Lower lobe of right lung (tissue), 2 donors: ENCODE measurements at regions not wholly inside any gene's neighbourhood (a gene's known extent, or its start where the extent isn't known, plus 50 kb on each side); places are given as distances from the start of the nearest gene placed in this dataset.

Experiments used
- ATAC-seq, 2 donors: fragments of 200-7000 bp; cut with Tn5 transposase; one replicate each; pipeline ENCODE4 v1.9.1; 2020 to 2022; ENCODE audit warnings: mild to moderate bottlenecking in 2 of 2, moderate library complexity in 2 of 2
- DNase-seq: peaks from one replicate; pipeline ENCODE4 v3.0.0-alpha.2; 2020
- H3K27ac ChIP-seq: fragments of 200-600 bp; one replicate; pipeline ENCODE4 v1.8.0; 2022
- H3K27me3 ChIP-seq: fragments of 200-600 bp; one replicate; pipeline ENCODE4 v1.8.0; 2022; ENCODE audit warnings: low read depth
- H3K36me3 ChIP-seq: fragments of 200-600 bp; one replicate; pipeline ENCODE4 v1.8.0; 2022; ENCODE audit warnings: mild to moderate bottlenecking
- H3K4me1 ChIP-seq: fragments of 200-600 bp; one replicate; pipeline ENCODE4 v1.8.0; 2022
- H3K4me3 ChIP-seq: fragments of 200-600 bp; one replicate; pipeline ENCODE4 v1.8.0; 2022; ENCODE audit warnings: mild to moderate bottlenecking
- H3K9me3 ChIP-seq: fragments of 200-600 bp; one replicate; pipeline ENCODE4 v1.8.0; 2022
- CTCF ChIP-seq: fragments of 200-600 bp; IDR thresholded peaks from one replicate; pipeline ENCODE4 v1.8.0; 2022; ENCODE audit warnings: antibody characterized with exemption, mild to moderate bottlenecking
- intact Hi-C: fragments of 100-400 bp; cut with DNase I; formaldehyde crosslinking; loops from one replicate; pipeline ENCODE4 v1.11.0; 2022
- donor health status: DM: no; HTN: yes; CAD: no; lungs with severe emphysema.

- no peak for ATAC-seq
- intact Hi-C loops: no loop called here
- DNase-seq: no peak
- Histone ChIP-seq H3K27me3 (no peaks in the 10 kb centered on the region), H3K9me3 (no peaks in the 10 kb centered on the region), H3K4me1 (no peaks in the 10 kb centered on the region), H3K36me3 (no peaks in the 10 kb centered on the region), H3K4me3 (no peak overlapping the region), H3K27ac (no peak overlapping the region)
- TF ChIP-seq CTCF: no peak
These were observed 137.5 kb upstream of the PRPS1L1 start for GRCh38 chr7:18165166-18165565.

- no peaks in the 10 kb centered on the region for H3K36me3 ChIP-seq
- DNase-seq (no peak), ATAC-seq (no peak)
- H3K27ac ChIP-seq: no peak overlapping the region
- intact Hi-C loops: no loop called here
- no peaks in the 10 kb centered on the region for H3K4me1 ChIP-seq
- H3K4me3 ChIP-seq: no peak overlapping the region
- H3K27me3 ChIP-seq: no peaks in the 10 kb centered on the region
- no peak for TF ChIP-seq CTCF
- no peaks in the 10 kb centered on the region for H3K9me3 ChIP-seq
These were observed 138.4 kb upstream of the PRPS1L1 start for GRCh38 chr7:18166002-18166401.

GRCh38 chr7:18167815-18168214, 140.2 kb upstream of the PRPS1L1 start:
- DNase-seq (no peak), ATAC-seq (no peak)
- Histone ChIP-seq H3K27me3 (no peaks in the 10 kb centered on the region), H3K27ac (no peak overlapping the region), H3K9me3 (no peaks in the 10 kb centered on the region), H3K4me3 (no peak overlapping the region), H3K4me1 (no peaks in the 10 kb centered on the region), H3K36me3 (no peaks in the 10 kb centered on the region)
- intact Hi-C loops: no loop called here
- no peak for TF ChIP-seq CTCF

- no peak for ATAC-seq
These were observed 147.3 kb upstream of the PRPS1L1 start for GRCh38 chr7:18174996-18175395.

GRCh38 chr7:18175801-18176450, 148.3 kb upstream of the PRPS1L1 start:
- no peaks in the 10 kb centered on the region for H3K9me3 ChIP-seq
- no peak overlapping the region for H3K27ac ChIP-seq
- DNase-seq (no peak), ATAC-seq (no peak)
- H3K36me3 ChIP-seq: no peaks in the 10 kb centered on the region
- intact Hi-C loops: no loop called here
- no peaks in the 10 kb centered on the region for H3K4me1 ChIP-seq
- H3K4me3 ChIP-seq: no peak overlapping the region
- H3K27me3 ChIP-seq: no peaks in the 10 kb centered on the region
- no peak for TF ChIP-seq CTCF

More at GRCh38 chr7:18174996-18175395, 147.3 kb upstream of the PRPS1L1 start:
- no peak for DNase-seq
- no peaks in the 10 kb centered on the region for H3K27me3 ChIP-seq
- H3K4me1 ChIP-seq: no peaks in the 10 kb centered on the region
- no peak overlapping the region for H3K4me3 ChIP-seq
- no peak overlapping the region for H3K27ac ChIP-seq
- no peaks in the 10 kb centered on the region for H3K36me3 ChIP-seq
- intact Hi-C loops: no loop called here
- no peaks in the 10 kb centered on the region for H3K9me3 ChIP-seq
- TF ChIP-seq CTCF: no peak
